ENCODE measurements at regions not wholly inside any gene's neighbourhood (a gene's known extent, or its start where the extent isn't known, plus 50 kb on each side); places are given as distances from the start of the nearest gene placed in this dataset.
"Not testable (repeated sequence)": the region's sequence is repeated elsewhere in the genome, so short reads cannot be mapped to it uniquely, and the experiment has no call there.

GRCh38 chr12:131278451-131279115 is 324.9 kb downstream of the ADGRD1 start:
- not testable (repeated sequence) for TF ChIP-seq POLR2A (IDR thresholded peaks at IDR 0.05); CTCF (IDR thresholded peaks at IDR 0.05 in 4 of 5, conservative IDR thresholded peaks at IDR 0.05 in 1 of 5)

Data from gastrocnemius medialis (tissue), 4 donors.